NT2/D1 (cell line): ENCODE measurements at regions not wholly inside any gene's neighbourhood (a gene's known extent, or its start where the extent isn't known, plus 50 kb on each side); places are given as distances from the start of the nearest gene placed in this dataset.

Experiments
- DNase-seq: peaks from one replicate; pipeline ENCODE4 v3.0.0-alpha.2; 2011; ENCODE audit warnings: low read depth, low spot score
- H3K27me3 ChIP-seq: 2 replicates; pipeline ENCODE4 v1.6.0; 2011; ENCODE audit warnings: mild to moderate bottlenecking; ENCODE audit not compliant: insufficient read length, insufficient read depth
- H3K36me3 ChIP-seq: 2 replicates; pipeline ENCODE4 v1.6.1; 2011; ENCODE audit warnings: mild to moderate bottlenecking, low read length, mixed read lengths; ENCODE audit not compliant: insufficient read depth, insufficient read length
- H3K4me1 ChIP-seq: 2 replicates; pipeline ENCODE4 v1.5.1; 2011; ENCODE audit not compliant: insufficient read depth, insufficient read length
- H3K4me3 ChIP-seq: 2 replicates; pipeline ENCODE4 v1.5.1; 2011; ENCODE audit warnings: low read depth; ENCODE audit not compliant: insufficient read length
- H3K9ac ChIP-seq: 2 replicates; pipeline ENCODE4 v1.6.0; 2011; ENCODE audit warnings: low read depth; ENCODE audit not compliant: insufficient read length
- H3K9me3 ChIP-seq: 2 replicates; pipeline ENCODE4 v1.5.1; 2011; ENCODE audit warnings: mild to moderate bottlenecking, low read length; ENCODE audit not compliant: insufficient read depth
- SUZ12 ChIP-seq: IDR thresholded peaks from 2 replicates; pipeline ENCODE4 v1.6.1; 2011; ENCODE audit not compliant: insufficient read length, insufficient read depth; ENCODE audit errors: extremely low read depth
- YY1 ChIP-seq: IDR thresholded peaks from 2 replicates; pipeline ENCODE4 v1.6.1; 2011; ENCODE audit not compliant: insufficient read length, insufficient read depth
- ZNF274 ChIP-seq: IDR thresholded peaks from 2 replicates; pipeline ENCODE4 v1.6.1; 2011; ENCODE audit warnings: mild to moderate bottlenecking, low read depth, low read length

GRCh38 chr2:18362696-18363095, 197.8 kb downstream of the RDH14 start:
- DNase-seq = no peak
- Histone ChIP-seq H3K36me3 (no peaks in the 10 kb centered on the region), H3K4me1 (no peaks in the 10 kb centered on the region), H3K9ac (no peak overlapping the region), H3K9me3 (no peaks in the 10 kb centered on the region), H3K4me3 (no peak overlapping the region), H3K27me3 (no peaks in the 10 kb centered on the region)
- TF ChIP-seq YY1 (no peak), ZNF274 (no peak), SUZ12 (no peak)

GRCh38 chr2:18357537-18357936, 202.9 kb downstream of the RDH14 start:
- no peak overlapping the region for H3K4me3 ChIP-seq
- H3K36me3 ChIP-seq = no peaks in the 10 kb centered on the region
- DNase-seq = no peak
- H3K9ac ChIP-seq = no peak overlapping the region
- no peaks in the 10 kb centered on the region for H3K9me3 ChIP-seq
- no peaks in the 10 kb centered on the region for H3K4me1 ChIP-seq
- H3K27me3 ChIP-seq = no peaks in the 10 kb centered on the region
- TF ChIP-seq YY1 (no peak), SUZ12 (no peak), ZNF274 (no peak)

- H3K36me3 ChIP-seq = no peaks in the 10 kb centered on the region
- H3K9me3 ChIP-seq = no peaks in the 10 kb centered on the region
- H3K27me3 ChIP-seq = no peaks in the 10 kb centered on the region
- DNase-seq = no peak
- no peak overlapping the region for H3K4me3 ChIP-seq
- no peaks in the 10 kb centered on the region for H3K4me1 ChIP-seq
- TF ChIP-seq SUZ12 = no peak
- TF ChIP-seq YY1 = no peak
- no peak for TF ChIP-seq ZNF274
- H3K9ac ChIP-seq = no peak overlapping the region
These were observed 203.8 kb downstream of the RDH14 start for GRCh38 chr2:18356676-18357075.

GRCh38 chr2:18349421-18349820, 211.0 kb downstream of the RDH14 start:
- Histone ChIP-seq H3K9ac (no peak overlapping the region), H3K9me3 (no peaks in the 10 kb centered on the region), H3K4me3 (no peak overlapping the region), H3K36me3 (no peaks in the 10 kb centered on the region), H3K27me3 (no peaks in the 10 kb centered on the region), H3K4me1 (no peaks in the 10 kb centered on the region)
- TF ChIP-seq SUZ12 (no peak), YY1 (no peak), ZNF274 (no peak)
- DNase-seq = no peak

- no peak overlapping the region for H3K4me3 ChIP-seq
- H3K36me3 ChIP-seq = no peaks in the 10 kb centered on the region
- H3K4me1 ChIP-seq = no peaks in the 10 kb centered on the region
- no peak overlapping the region for H3K9ac ChIP-seq
- no peak for DNase-seq
- TF ChIP-seq ZNF274 = no peak
- no peak for TF ChIP-seq YY1
- TF ChIP-seq SUZ12 = no peak
- no peaks in the 10 kb centered on the region for H3K27me3 ChIP-seq
- no peaks in the 10 kb centered on the region for H3K9me3 ChIP-seq
These were observed 213.6 kb downstream of the RDH14 start for GRCh38 chr2:18346874-18347273.

GRCh38 chr2:18346344-18346743, 214.1 kb downstream of the RDH14 start:
- Histone ChIP-seq H3K36me3 (no peaks in the 10 kb centered on the region), H3K9me3 (no peaks in the 10 kb centered on the region), H3K4me1 (no peaks in the 10 kb centered on the region), H3K4me3 (no peak overlapping the region), H3K27me3 (no peaks in the 10 kb centered on the region), H3K9ac (no peak overlapping the region)
- TF ChIP-seq ZNF274 (no peak), YY1 (no peak), SUZ12 (no peak)
- no peak for DNase-seq

GRCh38 chr2:18345848-18346247, 214.6 kb downstream of the RDH14 start:
- TF ChIP-seq YY1 (no peak), ZNF274 (no peak), SUZ12 (no peak)
- Histone ChIP-seq H3K9ac (no peak overlapping the region), H3K4me3 (no peak overlapping the region), H3K36me3 (no peaks in the 10 kb centered on the region), H3K27me3 (no peaks in the 10 kb centered on the region), H3K4me1 (no peaks in the 10 kb centered on the region), H3K9me3 (no peaks in the 10 kb centered on the region)
- no peak for DNase-seq

GRCh38 chr2:18342901-18343300, 217.6 kb downstream of the RDH14 start:
- TF ChIP-seq ZNF274 = no peak
- no peak for TF ChIP-seq SUZ12
- no peak for TF ChIP-seq YY1
- H3K9me3 ChIP-seq = no peaks in the 10 kb centered on the region
- H3K4me3 ChIP-seq = no peak overlapping the region
- H3K9ac ChIP-seq = no peak overlapping the region
- no peaks in the 10 kb centered on the region for H3K27me3 ChIP-seq
- no peaks in the 10 kb centered on the region for H3K4me1 ChIP-seq
- no peaks in the 10 kb centered on the region for H3K36me3 ChIP-seq
- DNase-seq = no peak
